NCI-H1694 treated with DMSO at 0.1 percent for 48 hours (cell line): ENCODE measurements at regions not wholly inside any gene's neighbourhood (a gene's known extent, or its start where the extent isn't known, plus 50 kb on each side); places are given as distances from the start of the nearest gene placed in this dataset.
"Not testable (repeated sequence)": the region's sequence is repeated elsewhere in the genome, so short reads cannot be mapped to it uniquely, and the experiment has no call there.

Source experiments
- DNase-seq: peaks from one replicate; lab custom pipeline; 2025; lab: John Stamatoyannopoulos, UW

GRCh38 chr15:70367913-70368705 lies 270.4 kb upstream of the TLE3 start:
- not testable (repeated sequence) for DNase-seq

GRCh38 chr15:70364023-70364422 lies 266.3 kb upstream of the TLE3 start:
- not testable (repeated sequence) for DNase-seq

GRCh38 chr15:70362886-70363285 lies 265.2 kb upstream of the TLE3 start:
- no peak for DNase-seq

GRCh38 chr15:70362350-70362749 lies 264.6 kb upstream of the TLE3 start:
- no peak for DNase-seq

DNA sequence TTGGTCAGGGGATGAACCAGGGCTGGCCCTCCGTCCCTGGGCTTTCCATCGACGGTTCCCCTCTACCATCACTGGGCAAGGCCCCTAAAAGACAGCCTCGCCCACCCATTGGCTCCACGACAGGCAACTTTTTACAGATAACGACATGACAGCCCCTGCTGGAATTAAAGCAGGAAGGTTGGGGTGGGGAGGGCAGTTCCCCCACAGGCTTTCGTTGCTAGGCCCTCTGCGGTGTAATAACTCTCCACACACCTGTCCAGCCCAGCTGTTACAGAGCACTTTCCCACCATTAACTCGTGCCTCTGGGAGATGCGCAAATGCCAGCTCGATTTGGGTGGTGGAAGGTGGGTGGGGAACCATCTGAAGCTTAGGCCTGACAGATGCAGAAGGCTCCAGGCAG lies 264.2 kb upstream of the TLE3 start:
- DNase-seq = no peak

DNA sequence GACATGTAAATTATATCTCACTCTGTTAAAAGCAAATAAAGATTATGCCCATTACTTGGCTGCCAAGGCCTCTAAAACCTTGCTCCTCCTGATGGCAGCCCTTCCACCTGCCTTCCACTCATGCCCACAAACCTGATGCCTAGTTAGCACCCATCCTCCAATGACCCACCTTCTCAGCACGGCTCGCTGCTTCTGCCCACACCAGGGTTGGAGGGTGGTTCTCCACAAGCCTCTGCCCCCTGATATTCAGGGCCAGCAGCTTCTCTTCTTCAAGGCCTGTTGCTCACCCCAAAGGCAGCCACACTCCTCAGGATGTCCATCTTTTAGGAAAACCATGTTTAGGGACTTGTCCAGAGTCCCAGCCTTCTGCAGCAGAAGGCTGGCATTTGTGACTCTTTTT lies 263.4 kb upstream of the TLE3 start:
- DNase-seq = no peak

- DNase-seq = no peak
These were observed 261.3 kb upstream of the TLE3 start for GRCh38 chr15:70358871-70359647.

GRCh38 chr15:70358011-70358819 lies 260.5 kb upstream of the TLE3 start:
- no peak for DNase-seq

DNA sequence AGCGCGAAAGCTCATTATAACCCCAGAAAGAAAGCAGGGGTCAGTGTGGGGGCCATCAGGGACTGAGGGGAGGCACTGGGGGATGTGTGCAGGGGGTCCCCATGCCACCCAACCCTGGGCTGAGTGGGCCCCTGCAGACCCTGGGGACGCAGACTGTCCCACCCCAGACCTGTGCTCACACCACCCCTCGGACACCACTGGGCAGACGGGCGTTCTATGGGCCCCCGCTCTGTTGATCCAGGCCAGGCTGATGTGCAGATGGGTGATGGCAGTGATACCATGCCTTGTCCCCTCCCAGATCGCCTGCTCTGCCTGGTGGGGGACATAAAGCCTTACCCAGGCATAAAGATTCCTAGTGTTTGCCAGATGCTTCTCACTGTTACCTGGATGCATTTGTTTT lies 259.7 kb upstream of the TLE3 start:
- no peak for DNase-seq

- DNase-seq = no peak
These were observed 259.2 kb upstream of the TLE3 start for GRCh38 chr15:70356919-70357318.

DNA sequence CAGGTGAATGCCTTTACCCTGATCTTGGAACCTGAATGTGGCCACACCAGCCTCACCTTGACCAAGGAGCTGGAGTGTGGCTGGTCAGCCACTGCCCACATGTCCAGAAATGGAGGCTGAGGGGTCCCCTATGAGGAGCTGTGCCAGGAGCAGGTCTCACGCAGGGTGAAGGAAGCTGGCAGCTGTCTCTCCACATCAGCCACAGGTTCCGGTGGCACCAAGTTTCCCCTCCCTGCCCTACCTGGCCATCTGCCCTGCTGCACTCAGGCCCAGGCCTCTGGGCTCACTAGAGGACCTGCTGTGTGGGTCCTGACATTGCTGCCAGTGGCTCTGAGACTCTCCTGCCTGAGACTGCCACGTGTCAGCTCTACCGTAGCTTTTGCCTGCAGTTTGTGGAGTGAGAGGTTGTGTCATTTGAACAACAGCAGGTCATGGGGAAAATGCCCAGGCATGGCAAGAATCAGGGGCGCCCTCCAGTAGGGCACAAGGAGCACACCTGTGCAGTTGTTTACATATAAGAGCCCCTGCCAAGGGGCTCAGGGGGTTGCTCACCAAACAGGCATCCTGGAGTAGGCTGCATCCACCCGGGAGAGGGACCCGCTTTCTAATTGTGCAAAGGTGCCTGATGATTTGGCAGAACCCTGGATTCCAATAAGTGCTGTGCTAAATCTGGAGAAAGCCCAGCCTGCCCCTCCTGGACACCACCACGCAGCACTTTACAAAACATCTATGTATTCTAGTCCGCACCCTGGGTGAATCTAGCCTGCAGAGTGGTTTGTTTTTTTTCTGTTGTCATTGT lies 258.5 kb upstream of the TLE3 start:
- no peak for DNase-seq

GRCh38 chr15:70355275-70355795 lies 257.6 kb upstream of the TLE3 start:
- no peak for DNase-seq

- DNase-seq = no peak
These were observed 256.7 kb upstream of the TLE3 start for GRCh38 chr15:70354346-70354905.

DNA sequence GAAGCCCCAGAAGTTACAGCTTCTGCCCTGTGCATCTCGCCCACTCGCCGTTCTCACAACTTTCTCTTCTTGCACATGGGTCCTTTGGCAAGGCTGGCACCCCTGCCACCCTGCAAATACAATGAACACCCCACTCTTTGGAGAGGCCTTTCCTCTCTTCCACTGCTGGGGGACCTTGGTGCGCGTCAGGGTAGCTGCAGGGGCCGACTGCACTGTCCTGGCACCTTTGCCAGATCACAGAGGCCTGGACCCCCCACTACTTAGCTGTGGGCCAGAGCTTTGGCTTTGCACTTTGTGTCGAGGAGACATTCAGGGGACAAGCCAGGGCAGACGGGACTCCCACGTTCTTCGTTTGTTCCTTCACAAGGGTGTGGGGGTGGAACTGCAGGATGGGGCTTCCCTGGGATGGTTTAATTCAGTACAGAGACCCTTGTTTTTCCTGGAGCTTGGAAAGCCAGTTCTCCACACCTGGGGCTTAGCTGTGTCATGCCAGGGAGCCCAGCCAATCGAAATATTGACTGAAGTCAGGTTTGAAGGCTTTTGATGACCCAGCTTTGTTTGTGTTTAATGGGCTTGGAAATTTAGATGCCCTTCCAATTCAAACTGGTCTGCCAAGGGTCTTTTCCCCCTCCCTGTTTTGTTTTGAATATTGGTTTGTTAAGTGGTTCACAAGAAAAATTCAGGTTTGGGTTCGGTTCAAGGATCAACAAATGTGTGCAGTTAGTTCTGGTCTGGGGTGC lies 256.1 kb upstream of the TLE3 start:
- no peak for DNase-seq

- DNase-seq = no peak
These were observed 254.4 kb upstream of the TLE3 start for GRCh38 chr15:70351941-70352774.

DNA sequence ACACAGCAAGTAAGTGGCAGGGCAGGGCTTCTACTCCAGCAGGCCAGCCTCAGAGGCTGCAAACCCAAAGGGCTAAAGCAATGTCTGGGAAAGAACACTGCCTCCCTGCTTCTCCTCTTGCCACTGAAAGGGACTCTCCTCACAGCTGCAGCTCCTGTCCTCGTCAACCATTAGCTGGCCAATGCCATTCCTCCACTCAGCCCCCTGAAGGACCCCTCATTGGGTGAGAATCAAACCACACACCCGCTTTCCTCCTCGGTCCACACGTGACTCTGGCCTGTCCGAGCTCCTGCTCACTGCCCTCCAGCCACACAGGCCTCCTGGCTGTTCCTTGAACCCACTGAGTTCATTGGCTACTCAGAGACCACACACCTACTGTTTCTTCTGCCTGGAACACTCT lies 253.7 kb upstream of the TLE3 start:
- no peak for DNase-seq

- no peak for DNase-seq
These were observed 251.0 kb upstream of the TLE3 start for GRCh38 chr15:70348581-70349344.

GRCh38 chr15:70348226-70348543 lies 250.5 kb upstream of the TLE3 start:
- no peak for DNase-seq
